A549 (cell line): ENCODE measurements at regions not wholly inside any gene's neighbourhood (a gene's known extent, or its start where the extent isn't known, plus 50 kb on each side); places are given as distances from the start of the nearest gene placed in this dataset.

Experiments
- ATAC-seq, 2 experiments: fragments of 200-7000 bp in 1 of 2; fragments of >200 bp in 1 of 2; cut with Nextera tagmentation in 1 of 2; cut with Tn5 transposase in 1 of 2; 3 replicates each; pipeline versions ENCODE4 v1.8.0 to v1.9.1; 2018 to 2020; ENCODE audit warnings: mild to moderate bottlenecking in 1 of 2, moderate library complexity in 1 of 2
- CTCF ChIA-PET: fragments of 300-600 bp; sonication (Branson Sonifier 250); formaldehyde crosslinking; extraction: SDS; loops from one replicate; lab custom pipeline; 2021; ENCODE audit warnings: antibody characterized with exemption, inconsistent platforms; lab: Yijun Ruan, JAX
- POLR2A ChIA-PET: fragments of 350-600 bp; formaldehyde crosslinking; extraction: SDS; loops from one replicate; lab custom pipeline; 2021; ENCODE audit warnings: antibody characterized with exemption, inconsistent platforms; lab: Yijun Ruan, JAX
- DNase-seq, 2 experiments: peaks; one replicate each; pipeline versions ENCODE4 v3.0.0 to v3.0.0-alpha.2; 2011 to 2016; ENCODE audit warnings: low read depth in 1 of 2, low spot score in 1 of 2
- FAIRE-seq: peaks from 2 replicates; lab custom pipeline; 2011; peaks lifted over from hg19 to GRCh38; lab: Jason Lieb, UNC
- H3K27ac ChIP-seq, 2 experiments: fragments of >200 bp; sonication (Bioruptor Twin); formaldehyde crosslinking; 3 replicates each; pipeline ENCODE4 v1.5.1; 2016 to 2017
- H3K4me1 ChIP-seq: fragments of >200 bp; sonication (Bioruptor Twin); formaldehyde crosslinking; 3 replicates; pipeline ENCODE4 v1.6.1; 2016
- H3K4me2 ChIP-seq: fragments of >200 bp; sonication (Bioruptor Twin); formaldehyde crosslinking; 3 replicates; pipeline ENCODE4 v1.6.1; 2016
- H3K4me3 ChIP-seq: fragments of >200 bp; sonication (Bioruptor Twin); formaldehyde crosslinking; 3 replicates; pipeline ENCODE4 v1.5.1; 2016
- H3K9me3 ChIP-seq: fragments of >200 bp; sonication (Bioruptor Twin); formaldehyde crosslinking; 3 replicates; pipeline ENCODE4 v1.6.1; 2016
- ATOH8 ChIP-seq: fragments of 250-450 bp; sonication (Bioruptor Pico); IDR thresholded peaks from 2 replicates; pipeline ENCODE4 v1.5.0; 2020; ENCODE audit warnings: low read depth, mild to moderate bottlenecking, moderate library complexity
- CBX8 ChIP-seq: fragments of 200-600 bp; sonication (generic); IDR thresholded peaks from 2 replicates; pipeline ENCODE4 v1.6.1; 2016
- CHD2 ChIP-seq: fragments of 150-350 bp; IDR thresholded peaks from 2 replicates; pipeline ENCODE4 v1.6.1; 2014; ENCODE audit warnings: low read length; ENCODE audit not compliant: partially characterized antibody
- FOSL2 ChIP-seq, 2 experiments: fragments of 450-650 bp in 1 of 2; fragments of >200 bp in 1 of 2; sonication (Bioruptor Twin) in 1 of 2; formaldehyde crosslinking; IDR thresholded peaks; 2 replicates each; pipeline versions ENCODE4 v1.5.0 to v1.6.1; 2016 to 2020; ENCODE audit warnings: mild to moderate bottlenecking in 1 of 2, moderate library complexity in 1 of 2
- FOXS1 ChIP-seq: fragments of 250-450 bp; sonication (Bioruptor Pico); IDR thresholded peaks from 2 replicates; pipeline ENCODE4 v1.5.0; 2020; ENCODE audit warnings: mild to moderate bottlenecking, moderate library complexity
- HOXA7 ChIP-seq: fragments of 250-450 bp; sonication (Bioruptor Pico); IDR thresholded peaks from 2 replicates; pipeline ENCODE4 v1.5.0; 2020; ENCODE audit warnings: mild to moderate bottlenecking, moderate library complexity
- HOXB5 ChIP-seq: fragments of 250-450 bp; sonication (Bioruptor Pico); IDR thresholded peaks from 2 replicates; pipeline ENCODE4 v1.5.0; 2020; ENCODE audit warnings: mild to moderate bottlenecking, moderate library complexity
- JUN ChIP-seq, 2 experiments: fragments of >200 bp; sonication (Bioruptor Twin); formaldehyde crosslinking; IDR thresholded peaks; 2 replicates in 1 of 2; 3 replicates in 1 of 2; pipeline ENCODE4 v1.6.1; 2016 to 2017
- MAFK ChIP-seq: fragments of 450-650 bp; IDR thresholded peaks from 2 replicates; pipeline ENCODE4 v1.6.1; 2014; ENCODE audit not compliant: partially characterized antibody
- MAZ ChIP-seq: fragments of 150-350 bp; IDR thresholded peaks from 2 replicates; pipeline ENCODE4 v1.6.1; 2014; ENCODE audit warnings: antibody characterized with exemption, low read depth, low read length, borderline replicate concordance
- NR3C1 ChIP-seq: fragments of >200 bp; sonication (Bioruptor Twin); formaldehyde crosslinking; IDR thresholded peaks from 3 replicates; pipeline ENCODE4 v1.6.1; 2017
- POLR2A ChIP-seq: IDR thresholded peaks from 2 replicates; pipeline ENCODE4 v1.6.1; 2012; ENCODE audit warnings: mild to moderate bottlenecking, low read length
- RAD21 ChIP-seq, 2 experiments: fragments of >200 bp in 1 of 2; sonication (Bioruptor Twin) in 1 of 2; formaldehyde crosslinking in 1 of 2; IDR thresholded peaks in 1 of 2; conservative IDR thresholded peaks in 1 of 2; 2 replicates in 1 of 2; 3 replicates in 1 of 2; pipeline ENCODE4 v1.6.1; 2012 to 2018; ENCODE audit warnings: inconsistent platforms in 1 of 2
- RCOR1 ChIP-seq: fragments of 150-350 bp; IDR thresholded peaks from 2 replicates; pipeline ENCODE4 v1.6.1; 2014; ENCODE audit warnings: antibody characterized with exemption, low read length, low read depth
- REST ChIP-seq: fragments of 200-600 bp; sonication (generic); IDR thresholded peaks from 2 replicates; pipeline ENCODE4 v1.6.1; 2016; ENCODE audit warnings: antibody characterized with exemption, mild to moderate bottlenecking, moderate library complexity
- RNF2 ChIP-seq: fragments of 200-600 bp; sonication (generic); IDR thresholded peaks from 2 replicates; pipeline ENCODE4 v1.6.1; 2016; ENCODE audit warnings: low read depth, mild to moderate bottlenecking, antibody characterized with exemption, moderate library complexity, borderline replicate concordance
- TP53 ChIP-seq: fragments of 250-450 bp; sonication (Bioruptor Pico); IDR thresholded peaks from 2 replicates; pipeline ENCODE4 v1.5.0; 2021; ENCODE audit warnings: mild to moderate bottlenecking, moderate library complexity
- ZC3H11A ChIP-seq: fragments of 450-650 bp; IDR thresholded peaks from 2 replicates; pipeline ENCODE4 v1.6.1; 2014; ENCODE audit warnings: antibody characterized with exemption, mild to moderate bottlenecking
- WGBS: methylation state at CpG from one replicate; pipeline ENCODE4 v1.1.6; 2017; ENCODE audit errors: missing lambda C conversion rate; 5-methylcytosine and 5-hydroxymethylcytosine counted together
- TF ChIP-seq, protein P1 (sequence below): fragments of >200 bp; sonication (Bioruptor Twin); formaldehyde crosslinking; IDR thresholded peaks from 2 replicates; pipeline ENCODE4 v1.6.1; 2016

- no peak overlapping the region for H3K4me2 ChIP-seq
- POLR2A ChIA-PET = no interaction called here
- H3K4me1 ChIP-seq = no peaks in the 10 kb centered on the region
- TF ChIP-seq MAZ (no peak), FOXS1 (CRISPR knock-in tag) (no peak), RAD21 (conservative IDR thresholded peaks at IDR 0.05 in 1 of 2, IDR thresholded peaks at IDR 0.05 in 1 of 2) (no peak), RCOR1 (no peak), REST (no peak), CHD2 (no peak), NR3C1 (no peak)
- no peak overlapping the region for H3K27ac ChIP-seq
- WGBS = 78% methylated on average over 2 of the region's 2 CpGs
- CTCF ChIA-PET = interaction anchor here (0.7 to 2.9 kb wide), 4 partner anchors 8 to 144 kb away, joined by 3 to 12 read pairs (median 7); no protein-coding TSS in a partner anchor
- ATAC-seq (no peak), FAIRE-seq (no peak), DNase-seq (no peak)
- no peaks in the 10 kb centered on the region for H3K9me3 ChIP-seq
- no peak overlapping the region for H3K4me3 ChIP-seq
These were observed 122.9 kb upstream of the ZNF366 start for GRCh38 chr5:72630081-72630480.

DNA sequence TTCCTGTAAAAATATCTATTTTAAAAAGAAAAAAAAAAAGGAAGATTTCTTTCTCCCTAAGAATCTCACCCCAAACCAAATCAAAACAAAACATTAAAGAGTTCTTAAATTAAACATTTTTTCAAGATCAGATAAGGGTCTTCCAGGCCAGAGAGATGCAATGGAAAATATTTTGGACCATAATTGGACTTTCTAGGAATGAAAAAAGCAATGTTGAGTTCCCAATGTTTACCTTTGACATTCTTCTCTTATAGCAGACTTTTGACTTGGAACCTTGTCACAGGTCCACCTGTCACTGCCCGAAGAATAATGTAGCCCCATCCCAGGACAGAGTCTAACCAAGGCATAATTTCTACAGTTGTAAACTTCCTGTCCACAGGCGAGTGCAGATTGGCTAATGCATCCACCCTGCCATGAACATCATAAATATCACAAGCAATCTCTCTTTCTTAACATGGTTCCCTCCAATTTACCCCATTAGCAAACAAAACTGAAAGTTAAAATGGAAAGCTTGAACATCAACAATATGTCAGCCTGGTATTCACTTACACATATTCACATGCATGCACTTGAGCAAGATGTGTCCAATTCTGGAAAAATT lies 121.7 kb upstream of the ZNF366 start:
- DNase-seq (no peak), FAIRE-seq (no peak), ATAC-seq (no peak)
- ChIA-PET POLR2A (no interaction called here), CTCF (interaction anchor here (0.7 to 2.2 kb wide), 3 partner anchors 12 to 18 kb away, joined by 4 to 12 read pairs (median 5); no protein-coding TSS in a partner anchor)
- H3K4me1 ChIP-seq = peaks cover 8% of the 10 kb centered on the region; the same call in 1 of the 3 replicates
- H3K9me3 ChIP-seq = no peaks in the 10 kb centered on the region
- no peak overlapping the region for H3K4me2 ChIP-seq
- TF ChIP-seq JUN (IDR thresholded peaks at IDR 0.05) = no peak
- TF ChIP-seq TP53 (CRISPR knock-in tag) = no peak
- TF ChIP-seq HOXB5 = no peak
- WGBS = 65% methylated on average over 2 of the region's 2 CpGs
- H3K4me3 ChIP-seq = no peak overlapping the region
- H3K27ac ChIP-seq = no peak overlapping the region

DNA sequence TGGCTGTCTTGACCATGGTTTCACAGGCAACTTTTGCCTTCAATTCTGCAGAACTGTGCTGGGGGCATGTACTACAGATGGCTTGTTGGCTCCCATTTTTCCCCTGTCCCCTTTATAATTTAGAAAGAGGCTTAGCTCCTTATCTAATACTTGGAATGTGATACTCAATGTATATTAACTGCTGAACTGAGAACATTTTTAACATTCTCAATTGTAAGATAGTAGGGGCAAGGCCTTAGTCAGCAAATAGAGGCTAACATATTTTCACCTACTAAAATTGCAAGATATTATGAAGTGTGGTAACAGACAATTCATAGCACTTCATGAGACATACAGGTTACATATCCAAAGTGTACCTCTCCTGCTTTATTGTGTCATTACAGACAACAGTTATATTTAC lies 118.1 kb upstream of the ZNF366 start:
- Histone ChIP-seq H3K9me3 (no peaks in the 10 kb centered on the region), H3K4me1 (peaks cover 8% of the 10 kb centered on the region; the same call in 1 of the 3 replicates), H3K4me2 (no peak overlapping the region), H3K27ac (no peak overlapping the region; a peak in 1 of 6 replicates), H3K4me3 (no peak overlapping the region)
- DNase-seq (no peak), FAIRE-seq (no peak), ATAC-seq (no peak)
- POLR2A ChIA-PET = no interaction called here
- TF ChIP-seq CBX8 (no peak), MAFK (peak; percentile 33)
- CTCF ChIA-PET = interaction anchor here (1.2 to 1.6 kb wide), 2 partner anchors 36 to 246 kb away, joined by 3 to 4 read pairs; no protein-coding TSS in a partner anchor

DNA sequence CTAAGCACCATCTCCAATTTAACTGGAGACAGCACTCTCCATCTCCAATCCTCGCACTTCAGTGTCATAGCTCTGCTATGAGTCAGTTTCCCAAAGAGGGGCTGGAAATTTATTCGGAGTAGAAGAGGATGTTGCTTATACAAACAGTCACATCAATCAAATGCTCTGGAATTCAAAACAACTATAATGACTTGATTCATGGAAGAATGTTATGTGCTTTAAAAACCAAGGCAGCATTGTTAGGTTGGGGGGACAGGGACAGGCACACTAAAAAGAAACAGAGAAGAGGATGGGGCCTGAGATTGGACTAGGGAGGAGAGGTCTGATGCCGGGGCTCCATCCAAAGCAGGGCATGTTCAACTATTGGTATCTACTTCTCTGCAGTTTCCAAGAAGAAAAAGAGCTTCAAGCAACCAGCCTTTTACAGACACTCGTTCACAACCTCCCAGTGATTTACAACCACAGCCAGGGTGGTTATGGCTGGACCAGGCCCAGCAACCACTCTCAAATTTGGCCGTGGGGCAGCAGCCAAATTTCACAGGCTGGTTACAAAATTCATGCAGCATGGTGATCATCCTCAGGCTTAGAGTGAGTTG lies 117.5 kb upstream of the ZNF366 start:
- H3K4me1 ChIP-seq = peaks cover 8% of the 10 kb centered on the region; the same call in 1 of the 3 replicates
- TF ChIP-seq ZC3H11A = no peak
- TF ChIP-seq CBX8 = no peak
- no peak for TF ChIP-seq ATOH8 (CRISPR knock-in tag)
- TF ChIP-seq RNF2 = no peak
- no peak for TF ChIP-seq HOXA7
- TF ChIP-seq POLR2A = no peak
- TF ChIP-seq, protein P1, sequence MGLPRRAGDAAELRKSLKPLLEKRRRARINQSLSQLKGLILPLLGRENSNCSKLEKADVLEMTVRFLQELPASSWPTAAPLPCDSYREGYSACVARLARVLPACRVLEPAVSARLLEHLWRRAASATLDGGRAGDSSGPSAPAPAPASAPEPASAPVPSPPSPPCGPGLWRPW = no peak
- TF ChIP-seq TP53 (CRISPR knock-in tag) = no peak
- TF ChIP-seq FOSL2 (IDR thresholded peaks at IDR 0.05) = no peak
- no peak for TF ChIP-seq FOSL2 (CRISPR knock-in tag; IDR thresholded peaks at IDR 0.05)
- TF ChIP-seq, all 56 proteins: peak for 0
- H3K4me3 ChIP-seq = no peak overlapping the region
- WGBS = 51% methylated on average over 5 of the region's 5 CpGs
- 0 out of 3 replicates have a peak overlapping the region, but pooled peaks have one; percentile 8 for H3K4me2 ChIP-seq
- H3K9me3 ChIP-seq = no peaks in the 10 kb centered on the region
- H3K27ac ChIP-seq = peak overlapping the region in 1 of 2 experiments; percentile 32; a peak in 1 of 6 replicates
- DNase-seq (no peak), FAIRE-seq (no peak), ATAC-seq (no peak; a peak in 1 of 6 replicates)
- ChIA-PET CTCF (interaction anchor here (1.2 to 1.6 kb wide), 2 partner anchors 36 to 246 kb away, joined by 3 to 4 read pairs; no protein-coding TSS in a partner anchor), POLR2A (no interaction called here)
